ENCODE measurements at regions not wholly inside any gene's neighbourhood (a gene's known extent, or its start where the extent isn't known, plus 50 kb on each side); places are given as distances from the start of the nearest gene placed in this dataset.

- no peak for TF ChIP-seq CTCF (IDR thresholded peaks at IDR 0.05; ENCODE audit: borderline replicate concordance, insufficient read depth, low read depth, low read length)
- no peak overlapping the region for H3K4me3 ChIP-seq (ENCODE audit: low read depth, low read length)
Observed at GRCh38 chr21:16181018-16181417, 451.2 kb downstream of the USP25 start.

DNA sequence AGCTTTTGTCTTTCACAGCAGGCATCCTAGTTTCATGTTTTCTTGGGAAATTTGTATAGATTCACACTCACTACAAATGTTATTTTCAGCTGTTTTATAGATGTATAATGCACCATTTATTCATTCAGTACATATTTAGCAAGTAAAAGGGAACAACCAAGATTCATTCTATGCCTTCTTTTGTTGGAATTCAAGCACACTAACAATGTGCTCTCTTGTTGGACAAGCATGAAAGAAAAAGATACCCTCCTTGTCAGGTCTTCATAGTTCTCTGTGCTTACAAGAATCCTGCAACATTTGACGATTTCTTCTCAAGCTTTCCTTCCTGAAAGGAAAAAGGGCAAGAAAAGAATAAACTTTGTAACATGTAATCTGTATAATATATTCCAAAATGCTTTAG is 456.0 kb downstream of the USP25 start:
- H3K4me3 ChIP-seq (ENCODE audit: low read depth, low read length) = no peak overlapping the region

DNA sequence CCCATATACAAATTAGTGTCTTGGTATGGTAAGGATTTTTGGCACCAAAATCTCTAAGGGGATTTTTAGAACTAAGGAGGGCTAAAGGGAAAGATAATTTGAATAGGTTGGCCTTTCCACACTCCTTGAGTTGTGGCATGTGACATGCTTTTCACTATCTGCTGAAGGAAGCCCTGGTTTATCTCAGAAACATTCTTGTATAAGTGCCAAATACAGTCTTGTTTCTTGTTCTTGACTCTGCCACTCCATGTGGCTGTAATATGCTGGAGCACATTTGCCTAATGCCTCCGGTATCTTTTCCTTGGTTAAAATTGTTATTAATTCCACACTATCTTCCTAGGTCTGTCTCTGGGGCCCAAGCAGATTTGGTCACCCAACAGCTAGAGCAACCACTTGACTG is 457.0 kb downstream of the USP25 start:
- TF ChIP-seq CTCF (IDR thresholded peaks at IDR 0.05; ENCODE audit: borderline replicate concordance, insufficient read depth, low read depth, low read length) = no peak
- H3K4me3 ChIP-seq (ENCODE audit: low read depth, low read length) = no peak overlapping the region

More for the DNA sequence above, 456.0 kb downstream of the USP25 start:
- TF ChIP-seq CTCF (IDR thresholded peaks at IDR 0.05; ENCODE audit: borderline replicate concordance, insufficient read depth, low read depth, low read length) = no peak

DNA sequence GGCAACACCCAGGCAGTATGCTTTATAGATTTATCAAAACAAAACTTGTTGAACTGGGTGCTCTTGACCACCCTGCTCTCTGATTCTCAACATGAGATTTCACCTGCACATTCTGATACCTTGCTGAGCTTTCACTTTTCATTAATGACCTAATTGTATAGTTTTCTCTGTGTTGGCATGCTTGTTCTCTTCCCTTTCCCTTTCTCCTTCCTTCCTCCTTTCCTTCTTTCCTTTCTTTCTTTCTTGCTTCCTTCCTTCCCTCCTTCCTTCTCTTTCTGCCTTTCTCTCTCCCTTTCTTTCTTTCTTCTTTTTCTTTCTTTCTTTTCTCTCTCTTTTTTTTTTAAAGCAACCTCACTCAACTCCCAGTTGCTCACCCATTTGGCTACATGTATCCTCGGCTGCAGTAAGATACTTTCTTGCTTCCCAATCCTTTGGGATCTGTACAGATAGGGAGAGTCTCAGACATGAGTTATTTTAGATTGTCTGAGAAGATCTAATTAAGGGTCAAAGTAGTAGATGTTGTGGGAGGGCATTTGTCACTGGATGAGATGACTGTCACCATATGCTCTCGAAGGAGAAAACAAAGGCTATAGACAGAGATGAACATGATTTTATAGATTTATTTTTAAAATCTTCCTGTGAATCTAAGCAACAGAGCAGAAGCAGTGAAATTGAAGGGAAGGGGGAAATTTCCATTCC is 458.0 kb downstream of the USP25 start:
- H3K4me3 ChIP-seq (ENCODE audit: low read depth, low read length) = no peak overlapping the region
- TF ChIP-seq CTCF (IDR thresholded peaks at IDR 0.05; ENCODE audit: borderline replicate concordance, insufficient read depth, low read depth, low read length) = no peak

- no peak for TF ChIP-seq CTCF (IDR thresholded peaks at IDR 0.05; ENCODE audit: borderline replicate concordance, insufficient read depth, low read depth, low read length)
- H3K4me3 ChIP-seq (ENCODE audit: low read depth, low read length) = no peak overlapping the region
Observed at GRCh38 chr21:16192902-16193301, 463.1 kb downstream of the USP25 start.

GRCh38 chr21:16193496-16194094 is 463.8 kb downstream of the USP25 start:
- H3K4me3 ChIP-seq (ENCODE audit: low read depth, low read length) = no peak overlapping the region
- no peak for TF ChIP-seq CTCF (IDR thresholded peaks at IDR 0.05; ENCODE audit: borderline replicate concordance, insufficient read depth, low read depth, low read length)
